Tibial nerve (tissue), 4 donors: ENCODE measurements at regions not wholly inside any gene's neighbourhood (a gene's known extent, or its start where the extent isn't known, plus 50 kb on each side); places are given as distances from the start of the nearest gene placed in this dataset.

Experiments used
- CTCF ChIP-seq, 5 experiments: fragments of 200-600 bp in 3 of 5; fragments of 450-650 bp in 2 of 5; sonication (generic) in 3 of 5; IDR thresholded peaks; one replicate each; pipeline ENCODE4 v1.5.1; 2016 to 2019; ENCODE audit warnings: antibody characterized with exemption in 5 of 5, mild to moderate bottlenecking in 3 of 5, moderate library complexity in 2 of 5
- EP300 ChIP-seq, 2 donors: sonication (generic); formaldehyde crosslinking; IDR thresholded peaks; one replicate each; pipeline ENCODE4 v1.6.1; 2017; ENCODE audit warnings: antibody characterized with exemption in 2 of 2, mild to moderate bottlenecking in 1 of 2
- POLR2A ChIP-seq, 2 donors: fragments of 450-650 bp; IDR thresholded peaks; one replicate each; pipeline ENCODE4 v1.6.1; 2017; ENCODE audit warnings: antibody characterized with exemption in 2 of 2, mild to moderate bottlenecking in 2 of 2, moderate library complexity in 2 of 2

GRCh38 chr20:61015602-61016001 lies 236.5 kb upstream of the CDH4 start:
- TF ChIP-seq CTCF (IDR thresholded peaks at IDR 0.05) (no peak), POLR2A (IDR thresholded peaks at IDR 0.05) (no peak), EP300 (IDR thresholded peaks at IDR 0.05) (no peak)
